GM13976 (cell line): ENCODE measurements at regions not wholly inside any gene's neighbourhood (a gene's known extent, or its start where the extent isn't known, plus 50 kb on each side); places are given as distances from the start of the nearest gene placed in this dataset.

Experiments used
- DNase-seq: peaks from one replicate; pipeline ENCODE4 v3.0.0; 2012; ENCODE audit warnings: low spot score
- in situ Hi-C: fragments of 300-500 bp; cut with MboI; formaldehyde crosslinking; loops from one replicate; pipeline ENCODE4 v1.12.0; 2022; ENCODE audit warnings: low sequenced_read_pairs, mixed read lengths, inconsistent platforms; ENCODE audit not compliant: unreplicated experiment
- TF ChIP-seq, protein P1 (sequence below): IDR thresholded peaks from 2 replicates; pipeline ENCODE4 v1.5.1; 2012; ENCODE audit warnings: borderline replicate concordance, mild to moderate bottlenecking; ENCODE audit not compliant: insufficient read depth; ENCODE audit errors: extremely low read depth, missing control alignments, control extremely low read depth

DNA sequence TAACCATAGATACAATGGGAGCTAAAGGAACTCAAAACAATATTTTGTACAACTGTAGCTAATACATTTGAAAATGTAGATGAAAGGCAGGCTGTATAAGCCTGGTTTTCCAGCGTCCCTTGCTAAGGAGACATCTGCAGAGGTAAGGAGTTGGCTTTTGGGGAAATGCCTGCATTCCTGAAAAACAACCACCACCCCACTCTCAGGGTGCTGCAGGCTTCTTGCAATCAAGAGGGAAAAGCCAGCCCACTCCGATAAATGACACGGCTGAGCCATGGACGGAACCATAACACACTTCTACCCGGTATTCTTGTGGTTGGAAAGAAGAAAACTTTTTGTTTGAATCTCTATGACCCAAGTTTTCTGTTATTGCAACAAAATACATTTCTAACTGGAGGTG lies 200.3 kb downstream of the TEX36 start:
- DNase-seq = no peak
- in situ Hi-C loops = no loop called here
- TF ChIP-seq, protein P1, sequence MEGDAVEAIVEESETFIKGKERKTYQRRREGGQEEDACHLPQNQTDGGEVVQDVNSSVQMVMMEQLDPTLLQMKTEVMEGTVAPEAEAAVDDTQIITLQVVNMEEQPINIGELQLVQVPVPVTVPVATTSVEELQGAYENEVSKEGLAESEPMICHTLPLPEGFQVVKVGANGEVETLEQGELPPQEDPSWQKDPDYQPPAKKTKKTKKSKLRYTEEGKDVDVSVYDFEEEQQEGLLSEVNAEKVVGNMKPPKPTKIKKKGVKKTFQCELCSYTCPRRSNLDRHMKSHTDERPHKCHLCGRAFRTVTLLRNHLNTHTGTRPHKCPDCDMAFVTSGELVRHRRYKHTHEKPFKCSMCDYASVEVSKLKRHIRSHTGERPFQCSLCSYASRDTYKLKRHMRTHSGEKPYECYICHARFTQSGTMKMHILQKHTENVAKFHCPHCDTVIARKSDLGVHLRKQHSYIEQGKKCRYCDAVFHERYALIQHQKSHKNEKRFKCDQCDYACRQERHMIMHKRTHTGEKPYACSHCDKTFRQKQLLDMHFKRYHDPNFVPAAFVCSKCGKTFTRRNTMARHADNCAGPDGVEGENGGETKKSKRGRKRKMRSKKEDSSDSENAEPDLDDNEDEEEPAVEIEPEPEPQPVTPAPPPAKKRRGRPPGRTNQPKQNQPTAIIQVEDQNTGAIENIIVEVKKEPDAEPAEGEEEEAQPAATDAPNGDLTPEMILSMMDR = no peak

DNA sequence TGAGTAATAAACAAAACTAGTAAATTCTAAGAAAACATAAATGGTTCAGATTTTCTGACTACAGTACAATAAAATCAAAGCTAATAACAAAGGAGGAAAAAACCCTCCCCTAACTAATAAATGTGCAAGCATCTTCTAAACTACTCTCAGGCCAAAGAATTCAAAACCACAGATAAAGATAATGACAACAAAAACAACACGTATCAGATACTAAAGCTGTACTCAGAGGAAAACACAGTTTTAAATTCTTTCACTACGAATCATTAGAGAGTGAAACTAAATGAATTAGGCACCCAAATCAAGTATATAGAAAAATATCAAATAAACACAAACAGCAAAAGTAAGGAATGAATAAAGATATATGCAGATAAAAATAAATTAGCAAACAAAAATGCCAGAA lies 200.9 kb downstream of the TEX36 start:
- in situ Hi-C loops = no loop called here
- TF ChIP-seq, protein P1 = no peak
- DNase-seq = no peak

DNA sequence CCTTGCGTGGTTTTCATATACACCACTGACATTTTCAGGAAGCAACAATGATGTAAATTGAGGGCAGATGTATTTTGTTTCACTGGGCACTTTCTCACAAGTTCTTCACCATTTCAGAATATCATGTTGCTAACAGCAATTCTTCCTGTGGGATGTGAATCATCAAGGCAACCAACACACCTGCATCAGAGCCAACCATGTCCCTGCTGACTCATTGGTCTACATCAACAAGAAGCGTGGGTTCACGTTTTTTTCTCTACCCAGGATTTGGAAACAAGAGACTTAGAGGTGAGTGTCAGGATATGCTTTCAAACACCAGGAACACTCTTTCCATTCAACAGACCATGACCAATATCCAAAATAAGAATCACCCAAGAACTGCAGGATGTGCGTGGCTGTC lies 203.9 kb downstream of the TEX36 start:
- in situ Hi-C loops = no loop called here
- DNase-seq = no peak
- TF ChIP-seq, protein P1 = no peak

DNA sequence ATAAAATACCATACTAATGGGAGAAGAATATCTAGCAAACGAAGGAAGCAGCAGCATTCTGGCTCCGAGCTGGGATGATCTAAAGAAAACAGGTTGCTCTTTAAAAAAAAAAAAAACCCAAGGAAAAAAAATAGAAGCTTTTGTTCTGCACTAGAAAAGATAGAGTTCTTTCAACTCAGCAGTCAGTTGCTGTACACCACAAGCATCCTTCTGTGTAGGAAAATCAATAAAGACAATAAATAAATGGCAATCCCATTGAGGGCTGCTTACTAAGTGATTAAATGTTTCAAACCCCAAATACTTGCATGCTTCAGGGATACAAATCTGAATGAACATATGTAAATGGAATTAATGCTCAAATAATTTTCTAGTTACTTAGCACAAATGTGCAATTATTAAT lies 207.1 kb downstream of the TEX36 start:
- no peak for DNase-seq
- in situ Hi-C loops = no loop called here
- TF ChIP-seq, protein P1 = no peak

DNA sequence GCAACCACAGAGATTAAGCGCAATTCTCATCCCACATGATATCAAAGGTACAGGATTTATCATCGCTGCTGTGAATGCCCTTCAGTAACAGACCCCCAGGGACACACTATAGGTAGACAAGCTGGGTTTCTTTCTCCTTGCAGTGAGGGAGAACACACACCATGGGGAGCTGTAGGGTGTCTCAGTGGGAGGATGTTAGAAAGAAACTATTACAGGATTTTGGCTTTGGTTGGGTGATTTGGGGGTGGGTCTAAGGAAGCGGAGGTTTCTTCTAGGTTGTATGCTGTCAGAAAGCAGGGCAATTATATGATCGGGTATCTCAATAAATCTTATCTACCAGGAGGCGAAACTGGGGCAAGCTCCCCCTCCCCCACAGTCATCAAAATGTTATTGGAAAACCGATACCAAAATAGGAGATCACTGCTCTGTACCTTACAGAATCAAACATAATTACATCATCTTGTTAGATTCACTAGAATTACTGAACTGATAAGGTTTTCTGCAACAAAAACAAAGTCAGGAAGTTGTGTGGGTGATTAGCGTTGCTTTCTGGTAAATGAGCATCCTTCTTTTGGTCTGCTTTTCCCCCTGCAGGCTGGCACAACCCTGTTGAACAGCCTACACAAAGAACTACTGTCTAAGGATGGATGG lies 209.7 kb downstream of the TEX36 start:
- in situ Hi-C loops = no loop called here
- TF ChIP-seq, protein P1 = no peak
- no peak for DNase-seq

DNA sequence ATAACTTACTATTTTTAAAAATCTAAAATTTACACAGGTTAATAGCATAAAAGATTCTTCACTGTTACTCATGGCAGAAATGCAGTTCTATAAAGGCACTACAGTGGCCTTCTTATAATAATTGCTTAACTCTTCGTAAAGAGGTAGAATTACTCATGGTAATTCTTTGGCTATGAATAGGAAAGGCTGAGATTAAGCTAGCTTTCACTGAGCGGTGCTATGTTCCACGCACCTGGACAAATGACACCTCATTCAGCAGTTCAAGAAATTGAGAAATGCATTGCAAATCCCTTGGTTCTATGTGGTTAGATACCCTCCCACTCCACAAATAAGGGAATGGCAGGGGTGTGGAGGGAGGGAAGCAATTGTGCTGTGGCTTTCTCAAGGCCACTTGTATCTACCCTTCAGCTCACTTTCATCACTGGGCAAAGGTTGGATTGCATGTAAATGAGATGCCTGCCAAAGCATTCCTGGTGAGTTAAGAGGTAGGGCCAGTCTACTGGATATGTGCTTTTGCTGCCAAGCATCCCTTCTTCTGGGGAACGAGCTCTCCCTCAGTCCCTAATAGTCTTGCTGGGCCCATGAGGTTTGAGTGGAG lies 210.9 kb downstream of the TEX36 start:
- no peak for DNase-seq
- TF ChIP-seq, protein P1 = no peak
- in situ Hi-C loops = no loop called here
